ENCODE measurements at regions not wholly inside any gene's neighbourhood (a gene's known extent, or its start where the extent isn't known, plus 50 kb on each side); places are given as distances from the start of the nearest gene placed in this dataset.

DNA sequence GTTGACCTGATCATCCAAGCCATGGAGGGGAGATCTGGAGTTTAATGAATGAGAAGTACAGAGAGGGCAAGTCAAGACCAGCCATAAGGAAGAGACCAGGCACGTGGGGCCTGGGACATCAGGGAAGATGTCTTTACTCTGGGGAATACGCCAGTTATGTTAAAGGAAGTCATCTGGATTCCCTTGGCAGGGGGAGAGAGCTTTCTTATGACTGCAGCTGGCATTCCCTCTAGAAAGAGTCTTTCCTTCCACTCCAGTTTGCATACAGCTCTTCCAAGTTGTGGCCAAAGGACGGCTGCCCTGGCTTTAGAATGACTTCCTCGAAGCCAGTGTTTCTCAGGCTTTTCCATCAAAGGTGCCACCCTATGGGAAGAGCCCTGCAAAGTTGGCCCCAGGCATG lies 93.6 kb upstream of the AGBL1 start:
- DNase-seq: no peak

DNA sequence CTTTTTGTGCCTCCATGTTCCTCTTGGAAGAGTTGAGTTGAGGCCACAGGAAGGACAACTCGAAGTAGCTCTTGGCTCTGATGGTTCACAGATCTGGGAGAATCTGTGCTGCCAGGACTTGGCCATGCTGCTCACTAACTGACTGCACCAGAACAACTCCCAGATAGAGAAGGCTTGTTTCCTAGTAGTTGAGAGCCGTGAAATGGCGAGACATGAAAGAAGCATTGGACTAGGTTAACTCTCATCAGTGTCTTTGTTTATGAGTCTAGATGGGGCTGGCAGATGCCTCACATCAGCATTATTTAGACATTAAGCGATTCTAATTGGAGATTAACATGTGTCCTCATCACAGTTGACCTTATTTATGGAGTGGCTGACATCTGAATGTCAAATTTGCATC lies 92.9 kb upstream of the AGBL1 start:
- no peak for DNase-seq

DNA sequence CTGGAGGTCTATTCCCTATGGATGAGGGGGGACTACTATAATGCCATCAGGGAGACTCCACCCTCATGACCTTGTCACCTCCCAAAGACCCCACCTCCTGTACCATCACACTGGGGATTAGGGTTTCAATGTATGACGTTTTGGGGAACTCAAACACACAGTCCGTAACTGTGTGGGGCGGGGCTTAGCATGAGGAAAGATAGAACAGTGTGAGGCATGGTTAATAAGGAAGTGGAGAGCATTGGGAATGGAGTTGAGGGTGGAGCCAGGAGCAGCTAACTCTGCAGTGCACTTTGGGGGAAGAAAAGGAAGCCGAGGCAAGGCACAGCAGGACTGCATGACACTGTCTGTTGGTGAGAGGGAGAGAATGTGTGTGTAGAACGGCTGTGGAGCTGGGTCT lies 90.9 kb upstream of the AGBL1 start:
- DNase-seq: no peak

DNA sequence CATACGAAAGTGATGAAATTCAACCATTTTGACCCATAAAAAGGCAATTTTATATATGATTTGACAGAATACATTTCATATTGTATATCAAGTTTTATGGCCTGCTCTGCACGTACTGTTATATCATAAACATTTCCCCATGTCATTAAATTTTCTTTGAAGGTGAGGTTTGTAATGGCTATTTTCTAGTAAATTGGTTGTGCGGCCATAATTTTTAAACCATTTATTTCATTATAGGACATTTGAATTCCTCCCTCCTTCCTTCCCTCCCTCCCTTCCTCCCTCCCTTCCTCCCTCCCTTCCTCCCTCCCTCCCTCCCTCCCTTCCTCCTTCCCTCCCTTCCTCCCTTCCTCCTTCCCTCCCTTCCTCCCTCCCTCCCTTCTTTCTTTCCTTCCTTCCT lies 87.4 kb upstream of the AGBL1 start:
- DNase-seq: no peak

DNA sequence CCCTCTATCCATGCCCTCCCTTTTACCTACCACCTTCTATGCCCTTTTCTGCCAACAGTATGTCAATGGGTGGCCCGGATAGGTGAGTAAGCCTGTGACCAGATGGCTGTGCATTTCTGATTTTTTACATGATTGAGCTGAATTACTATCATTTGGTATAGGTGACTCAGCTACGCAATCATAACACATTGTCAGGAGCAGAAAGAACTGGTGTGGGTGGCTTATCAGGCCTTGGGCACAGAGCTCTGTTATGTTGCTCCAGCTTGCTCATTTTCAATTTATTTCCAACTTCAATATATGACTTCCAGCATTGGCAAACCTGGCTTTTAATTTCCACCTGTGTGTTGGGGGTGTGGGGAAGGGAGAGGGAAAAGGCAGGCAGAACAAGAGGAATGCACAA lies 86.6 kb upstream of the AGBL1 start:
- no peak for DNase-seq

DNA sequence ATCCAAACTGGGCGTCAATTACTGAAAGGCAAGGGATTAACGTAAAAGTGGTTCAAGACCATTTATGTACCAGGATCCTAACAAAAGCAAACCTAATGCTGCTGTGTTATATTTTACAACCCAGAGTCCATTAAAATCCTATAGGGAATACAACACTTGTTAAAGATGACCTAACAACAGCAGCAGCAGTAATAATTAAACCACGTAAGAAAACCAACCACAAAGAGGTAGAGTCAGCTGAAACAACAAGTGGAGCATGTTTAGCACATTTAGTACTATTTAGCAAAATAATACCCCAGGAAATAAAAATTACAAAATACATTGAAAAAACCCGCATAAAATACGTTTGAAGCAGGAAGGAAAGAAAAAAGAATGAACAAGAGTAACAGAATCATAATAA lies 82.1 kb upstream of the AGBL1 start:
- DNase-seq: no peak

DNA sequence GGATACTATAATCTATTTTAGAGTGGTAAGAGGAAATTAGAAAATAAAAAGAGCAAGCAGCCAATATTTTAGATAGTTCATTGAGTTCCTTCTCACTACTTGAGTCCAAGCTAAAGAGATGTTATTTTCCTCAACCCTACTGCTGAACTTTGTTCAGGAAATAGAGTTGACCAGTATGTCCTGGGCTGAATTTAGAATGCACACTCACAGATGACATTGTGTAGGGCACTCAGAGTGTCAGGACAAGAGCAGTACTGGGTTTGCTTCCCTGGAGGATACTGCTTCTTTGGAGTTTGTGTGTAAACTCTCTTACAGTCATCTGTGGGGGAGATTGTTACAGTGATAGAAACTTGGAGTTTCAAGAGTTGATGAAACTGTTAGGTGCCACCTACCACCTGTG lies 80.0 kb upstream of the AGBL1 start:
- no peak for DNase-seq

DNA sequence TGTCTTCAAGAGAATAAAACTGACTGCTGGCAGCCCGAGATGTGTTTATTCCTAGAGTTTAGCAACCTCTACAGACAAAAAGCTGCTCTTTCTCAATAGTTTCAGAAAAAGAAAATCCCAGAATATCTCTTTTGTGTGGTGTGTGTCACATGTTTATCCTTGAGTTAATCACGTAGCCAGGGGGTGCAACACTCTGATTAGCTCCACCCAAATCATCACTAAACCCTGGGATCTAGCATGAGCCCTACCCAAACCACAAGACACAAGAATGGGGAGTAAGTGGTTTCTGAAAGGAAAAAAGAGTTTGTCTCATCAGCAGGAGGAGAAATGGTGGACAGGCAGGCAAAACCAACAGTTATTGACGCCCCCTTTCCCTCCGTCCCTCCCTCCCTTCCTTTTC lies 78.5 kb upstream of the AGBL1 start:
- DNase-seq: no peak

DNA sequence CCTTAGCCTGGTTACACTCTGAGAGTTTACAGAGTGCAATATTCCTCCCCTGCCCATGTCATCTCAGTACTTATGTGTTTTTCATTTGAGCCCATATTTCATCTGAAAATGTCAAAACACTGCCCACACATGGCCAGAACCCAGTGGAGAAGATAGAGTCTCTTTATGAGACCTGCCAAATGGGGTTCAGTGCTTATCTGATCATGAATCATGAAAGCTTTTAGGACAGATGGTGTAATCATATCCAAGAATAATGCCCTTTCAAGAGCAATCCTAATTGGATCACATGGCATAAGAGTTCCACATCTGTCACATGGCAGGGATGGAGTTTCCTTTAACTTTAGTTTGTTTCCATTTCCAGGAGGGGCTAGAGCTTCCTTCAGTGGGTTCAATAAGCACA lies 77.2 kb upstream of the AGBL1 start:
- DNase-seq: no peak

DNA sequence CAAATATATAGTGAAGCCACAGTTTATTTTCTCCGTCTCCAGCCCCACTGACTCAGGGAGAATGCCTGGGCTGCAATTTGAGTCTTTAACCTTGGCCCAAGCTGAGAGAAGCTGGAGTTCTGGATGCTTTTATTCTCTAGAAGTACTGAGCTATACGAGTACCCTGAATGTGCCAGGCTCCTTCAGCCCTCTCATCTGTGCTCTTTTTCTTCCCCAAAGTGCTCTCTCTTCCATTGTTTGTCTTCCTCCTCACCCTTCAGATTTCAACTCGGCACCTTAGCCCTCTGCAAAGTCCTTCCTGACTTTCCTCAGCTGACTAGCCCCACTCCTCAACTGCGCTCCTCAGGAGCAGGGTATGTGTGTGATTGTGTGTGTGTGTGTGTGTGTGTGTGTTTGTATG lies 75.6 kb upstream of the AGBL1 start:
- DNase-seq: no peak

DNA sequence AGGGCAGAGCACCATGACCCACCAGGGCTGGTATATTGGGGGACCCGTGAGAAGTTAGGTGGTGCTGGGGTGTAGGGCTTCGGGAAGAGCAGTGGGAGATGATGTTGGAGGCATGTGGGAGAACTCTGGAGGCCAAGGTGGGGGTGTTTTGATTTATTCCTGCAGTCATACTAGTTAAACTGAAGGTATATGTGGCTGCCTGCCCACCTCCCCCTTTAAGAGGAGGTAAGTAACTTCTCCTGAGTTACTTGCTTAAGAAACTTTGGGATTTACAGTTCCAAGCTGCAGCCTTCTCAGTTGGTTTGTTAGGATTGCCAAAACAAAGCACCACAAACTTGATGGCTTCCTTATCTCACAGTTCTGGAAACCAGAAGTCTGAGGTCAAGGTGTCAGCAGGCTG lies 73.1 kb upstream of the AGBL1 start:
- no peak for DNase-seq

DNA sequence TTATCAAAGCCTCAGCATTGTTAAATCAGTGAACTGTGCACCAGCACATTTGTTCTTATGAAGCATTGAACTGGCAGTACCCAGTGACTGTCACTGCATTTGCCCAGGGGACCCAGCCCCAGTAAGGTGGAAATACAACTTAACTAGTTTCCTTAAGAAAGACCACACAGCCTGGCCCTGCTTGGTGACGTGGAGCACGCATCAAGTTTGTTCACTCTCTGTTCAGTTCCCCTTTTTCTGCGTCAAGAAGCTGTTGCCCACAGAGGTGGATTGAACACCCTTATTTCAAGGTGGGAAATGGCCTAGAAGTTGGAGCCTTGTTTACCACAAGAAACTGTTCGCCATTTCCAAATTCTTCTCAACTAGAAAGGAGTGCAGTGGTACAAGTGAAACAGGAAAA lies 69.9 kb upstream of the AGBL1 start:
- DNase-seq: no peak

DNA sequence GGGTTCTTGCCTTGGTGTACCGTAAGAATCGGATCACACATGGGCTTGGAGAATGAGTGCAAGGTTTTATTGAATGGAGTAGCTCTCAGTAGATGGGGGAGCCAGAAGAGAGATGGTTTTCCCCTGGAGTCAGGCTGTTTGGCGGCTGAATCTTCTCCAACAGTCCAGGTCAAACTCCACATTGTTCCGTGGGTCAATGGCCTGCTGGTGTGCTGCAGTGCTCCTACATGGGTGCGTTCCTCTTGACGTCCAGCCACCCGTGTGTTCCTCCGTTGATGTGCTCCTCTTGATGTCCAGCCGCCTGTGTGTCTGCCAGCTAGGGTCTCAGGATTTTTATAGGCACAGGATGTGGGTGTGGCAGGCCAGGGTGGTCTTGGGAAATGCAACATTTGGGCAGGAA lies 69.3 kb upstream of the AGBL1 start:
- no peak for DNase-seq

DNA sequence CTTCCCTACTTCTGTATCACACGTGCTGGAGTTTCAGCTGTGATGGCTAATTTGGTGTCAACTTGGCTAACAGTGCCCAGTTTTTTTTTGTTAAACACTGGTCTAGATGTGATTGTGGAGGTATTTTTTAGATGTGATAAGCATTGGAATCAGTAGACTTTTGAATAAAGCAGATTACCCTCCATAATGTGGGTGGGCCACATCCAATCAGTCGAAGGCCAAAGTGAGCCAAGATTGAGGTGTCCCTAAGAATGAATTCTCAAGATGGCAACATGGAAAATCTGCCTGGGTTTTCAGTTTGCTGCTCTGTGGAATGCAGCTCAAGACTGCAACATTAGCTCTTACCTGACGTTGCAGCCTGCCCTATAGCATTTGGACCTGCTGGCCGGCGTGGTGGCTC lies 68.8 kb upstream of the AGBL1 start:
- DNase-seq: no peak

DNA sequence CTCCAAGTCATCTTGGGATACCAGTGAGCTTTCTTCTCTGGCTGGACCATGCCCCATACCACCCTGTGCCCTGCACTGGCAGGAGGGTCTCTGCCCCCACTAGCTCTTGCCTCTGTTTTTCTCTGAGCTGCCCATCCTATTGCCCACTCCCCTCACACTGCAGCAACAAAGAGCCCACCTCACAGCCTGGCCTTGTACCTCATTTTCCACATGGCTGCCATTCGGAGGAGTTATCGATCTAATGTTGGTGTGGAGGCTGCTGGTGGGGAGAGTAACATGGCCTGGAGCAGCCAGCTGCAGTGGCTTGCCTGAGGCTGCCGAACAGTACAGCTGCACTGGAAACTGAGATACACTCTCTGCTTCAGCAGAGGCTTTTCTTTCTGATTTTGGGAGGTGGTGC lies 65.7 kb upstream of the AGBL1 start:
- DNase-seq: no peak

DNA sequence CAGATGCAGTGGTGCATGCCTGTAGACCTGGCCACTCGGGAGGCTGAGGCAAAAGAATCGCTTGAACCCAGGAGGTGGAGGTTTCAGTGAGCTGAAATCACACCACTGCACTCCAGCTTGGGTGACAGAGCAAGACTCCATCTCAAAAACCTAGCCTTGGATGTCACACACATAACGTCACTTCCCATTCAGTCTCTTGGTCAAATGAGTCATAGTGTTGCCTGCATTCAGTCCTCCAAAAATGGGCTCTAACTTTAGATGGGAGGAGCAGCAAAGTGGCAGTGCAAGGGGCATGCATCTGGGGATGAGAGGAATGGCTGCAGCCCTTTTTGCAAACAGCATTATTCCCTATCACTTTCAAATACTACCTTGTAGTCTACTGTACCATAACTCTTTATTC lies 62.9 kb upstream of the AGBL1 start:
- DNase-seq: no peak

DNA sequence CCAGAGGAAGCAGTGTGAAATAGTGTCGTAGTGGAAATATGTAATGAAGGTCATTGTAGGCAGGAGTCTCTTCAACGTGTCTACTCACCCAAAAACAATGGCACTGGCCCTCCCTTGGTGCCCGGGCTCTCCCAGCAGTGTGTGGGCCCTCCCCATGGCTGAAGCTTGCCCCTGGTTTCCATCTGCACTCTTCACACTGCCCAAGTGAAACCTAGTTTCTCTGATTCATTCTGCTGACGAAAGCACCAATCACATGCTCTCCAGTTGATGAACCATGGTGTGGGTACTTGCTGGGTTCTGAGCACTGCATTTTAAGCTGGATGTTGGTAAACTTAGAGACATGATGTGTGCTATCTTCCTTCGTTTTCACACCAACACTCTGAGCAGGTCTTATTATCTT lies 61.0 kb upstream of the AGBL1 start:
- DNase-seq: no peak

DNA sequence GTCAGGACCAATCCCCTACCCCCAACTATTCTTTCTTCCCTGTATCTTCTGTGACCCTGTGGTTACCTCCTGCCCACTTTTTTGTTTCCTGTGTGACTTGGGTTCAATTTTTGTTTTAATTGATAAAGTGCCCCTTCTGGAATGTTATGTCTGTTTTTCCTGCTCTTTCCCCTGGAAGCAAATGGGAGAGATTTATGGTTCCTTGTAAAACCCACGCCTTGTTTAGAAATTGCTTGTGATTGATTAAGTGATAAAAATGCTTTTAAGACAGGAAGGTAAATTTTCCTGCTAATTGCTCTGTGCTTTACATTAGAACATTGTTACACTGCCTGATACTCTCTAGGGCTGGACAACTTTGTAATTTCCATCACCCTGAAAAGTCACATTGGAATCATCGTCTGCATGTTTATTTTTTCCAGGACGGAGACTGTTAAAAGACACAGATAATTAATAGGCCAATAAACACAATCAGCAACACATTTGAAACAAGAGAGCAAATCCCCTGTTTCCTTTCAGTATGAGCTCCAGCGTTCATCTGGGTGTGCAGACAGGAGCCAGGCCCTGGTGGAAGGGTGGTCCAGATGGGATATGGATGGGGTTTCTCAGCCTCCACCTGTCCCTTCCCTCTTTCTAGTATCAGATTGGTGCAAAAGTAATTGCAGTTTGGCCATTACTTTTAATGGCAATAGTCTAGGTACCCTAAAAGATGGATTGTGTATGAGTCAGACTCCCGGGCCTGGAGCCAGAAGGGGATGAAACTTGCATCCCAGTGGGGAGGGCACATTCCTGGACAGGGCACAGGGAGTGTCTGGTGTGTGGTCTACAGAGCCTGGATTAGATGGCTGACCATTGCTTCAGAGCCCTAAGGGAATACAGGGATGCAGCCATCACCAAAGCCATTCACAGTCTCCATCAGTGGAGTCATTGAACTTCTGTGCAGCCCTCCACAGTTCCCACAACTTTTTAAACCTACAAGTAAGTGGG lies 58.1 kb upstream of the AGBL1 start:
- no peak for DNase-seq

DNA sequence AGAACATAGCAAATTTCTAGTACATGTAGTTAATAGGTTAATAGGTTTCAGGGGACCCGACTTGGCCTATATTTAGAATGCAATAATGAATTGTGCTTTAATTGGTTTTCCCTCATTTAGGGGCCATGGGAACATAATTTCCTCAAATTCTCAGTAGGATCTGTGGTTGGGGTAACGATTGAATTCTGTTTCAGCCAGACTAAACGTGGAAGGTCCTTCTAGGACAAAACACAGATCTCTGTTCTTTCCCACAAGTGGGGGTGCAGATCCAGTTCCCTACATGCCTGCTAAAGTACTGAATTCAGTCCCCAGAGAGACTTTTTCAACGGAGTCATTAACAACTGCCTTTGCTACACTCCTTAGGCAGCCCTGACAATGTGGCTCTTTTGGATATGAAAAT lies 50.7 kb upstream of the AGBL1 start:
- no peak for DNase-seq

Data from right forelimb (tissue), 1 donor.